ENCODE measurements at regions not wholly inside any gene's neighbourhood (a gene's known extent, or its start where the extent isn't known, plus 50 kb on each side); places are given as distances from the start of the nearest gene placed in this dataset.

DNA sequence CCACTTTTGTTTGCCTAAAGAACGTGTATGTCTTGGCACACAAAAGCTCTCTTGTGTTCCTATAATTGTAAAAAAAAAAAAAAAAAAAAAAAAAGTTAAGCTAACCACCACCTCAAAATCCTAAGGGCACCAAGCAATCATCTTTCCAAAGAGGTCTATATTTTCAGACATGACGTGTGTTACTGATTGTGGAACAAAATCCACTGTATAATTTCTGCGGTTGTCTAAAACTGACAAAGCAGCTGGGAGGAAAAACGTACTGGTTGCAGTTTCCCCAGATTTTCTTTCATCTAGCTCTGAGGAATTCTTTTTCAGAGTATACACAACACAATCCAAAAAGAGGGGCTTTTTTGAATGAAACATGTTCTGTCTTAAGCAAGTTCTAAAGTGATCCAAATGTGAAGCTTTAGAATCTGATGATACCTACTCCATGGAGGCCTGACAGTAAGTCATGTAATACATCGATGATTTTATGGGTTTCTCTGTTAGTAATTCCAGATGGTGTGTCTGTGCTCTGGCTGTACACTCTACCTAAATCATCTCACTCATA lies 375.6 kb upstream of the NUDT12 start:
- H3K27me3 ChIP-seq (ENCODE audit: control insufficient read depth in 2 of 2, insufficient read depth in 2 of 2, low read length in 2 of 2), result no peaks in the 10 kb centered on the region
- H3K4me2 ChIP-seq (ENCODE audit: insufficient read depth, low read length), result no peak overlapping the region
- H3K4me3 ChIP-seq (replicated peaks in 1 of 3; ENCODE audit: insufficient read depth in 1 of 3, low read depth in 1 of 3, low read length in 3 of 3), result no peak overlapping the region
- POLR2A ChIA-PET, result interaction anchor here (0.6 kb wide), 2 partner anchors 19 to 131 kb away, joined by 6 to 7 read pairs; no protein-coding TSS in a partner anchor
- H3K9ac ChIP-seq (replicated peaks; ENCODE audit: extremely low read depth, insufficient read depth, low read length), result no peak overlapping the region
- CTCF ChIA-PET, result interaction anchor here (1.0 kb wide), 1 partner anchor 351 kb away, joined by 3 read pairs; no protein-coding TSS in a partner anchor
- no TSS peak for BruUV-seq (replicated peaks)
- H4K20me1 ChIP-seq (replicated peaks; ENCODE audit: control insufficient read depth, extremely low read depth, insufficient read depth, low read length), result no peaks in the 10 kb centered on the region
- H3K9me1 ChIP-seq (replicated peaks; ENCODE audit: control insufficient read depth, extremely low read depth, insufficient read depth, low read length), result no peaks in the 10 kb centered on the region
- dilution Hi-C loops (cut with MboI; ENCODE audit: extremely low pct_ligation_motif_present, low sequenced_read_pairs) (no loop called here), intact Hi-C loops (cut with micrococcal nuclease) (no loop called here)
- TF ChIP-seq POLR2A (IDR thresholded peaks at IDR 0.05; ENCODE audit: low read depth, low read length), result no peak
- TF ChIP-seq JUN (IDR thresholded peaks at IDR 0.05; ENCODE audit: borderline replicate concordance, insufficient read depth, insufficient read length, low read depth), result no peak
- TF ChIP-seq MYC (IDR thresholded peaks at IDR 0.05; ENCODE audit: low read depth, low read length), result no peak
- TF ChIP-seq, protein P1, sequence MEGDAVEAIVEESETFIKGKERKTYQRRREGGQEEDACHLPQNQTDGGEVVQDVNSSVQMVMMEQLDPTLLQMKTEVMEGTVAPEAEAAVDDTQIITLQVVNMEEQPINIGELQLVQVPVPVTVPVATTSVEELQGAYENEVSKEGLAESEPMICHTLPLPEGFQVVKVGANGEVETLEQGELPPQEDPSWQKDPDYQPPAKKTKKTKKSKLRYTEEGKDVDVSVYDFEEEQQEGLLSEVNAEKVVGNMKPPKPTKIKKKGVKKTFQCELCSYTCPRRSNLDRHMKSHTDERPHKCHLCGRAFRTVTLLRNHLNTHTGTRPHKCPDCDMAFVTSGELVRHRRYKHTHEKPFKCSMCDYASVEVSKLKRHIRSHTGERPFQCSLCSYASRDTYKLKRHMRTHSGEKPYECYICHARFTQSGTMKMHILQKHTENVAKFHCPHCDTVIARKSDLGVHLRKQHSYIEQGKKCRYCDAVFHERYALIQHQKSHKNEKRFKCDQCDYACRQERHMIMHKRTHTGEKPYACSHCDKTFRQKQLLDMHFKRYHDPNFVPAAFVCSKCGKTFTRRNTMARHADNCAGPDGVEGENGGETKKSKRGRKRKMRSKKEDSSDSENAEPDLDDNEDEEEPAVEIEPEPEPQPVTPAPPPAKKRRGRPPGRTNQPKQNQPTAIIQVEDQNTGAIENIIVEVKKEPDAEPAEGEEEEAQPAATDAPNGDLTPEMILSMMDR (IDR thresholded peaks at IDR 0.05; ENCODE audit: extremely low read depth in 1 of 2, insufficient read depth in 1 of 2, low read depth in 1 of 2, low read length in 2 of 2), result no peak
- H3K79me2 ChIP-seq (ENCODE audit: control insufficient read depth, insufficient read depth, low read length), result no peaks in the 10 kb centered on the region
- DNase-seq (ENCODE audit: low read depth, low spot score) (no peak), FAIRE-seq (no peak)
- no peaks in the 10 kb centered on the region for H3K4me1 ChIP-seq (ENCODE audit: control insufficient read depth, extremely low read depth, insufficient read depth, low read length)
- H3K36me3 ChIP-seq (ENCODE audit: control insufficient read depth in 2 of 2, extremely low read depth in 1 of 2, insufficient read depth in 2 of 2, low read length in 2 of 2), result no peaks in the 10 kb centered on the region
- no peak overlapping the region for H2AFZ ChIP-seq (ENCODE audit: low read depth, low read length)
- no peak overlapping the region for H3K27ac ChIP-seq (ENCODE audit: insufficient read depth, low read depth, low read length)
- no peaks in the 10 kb centered on the region for H3K9me3 ChIP-seq (replicated peaks; ENCODE audit: control insufficient read depth, insufficient read depth, low read length)

DNA sequence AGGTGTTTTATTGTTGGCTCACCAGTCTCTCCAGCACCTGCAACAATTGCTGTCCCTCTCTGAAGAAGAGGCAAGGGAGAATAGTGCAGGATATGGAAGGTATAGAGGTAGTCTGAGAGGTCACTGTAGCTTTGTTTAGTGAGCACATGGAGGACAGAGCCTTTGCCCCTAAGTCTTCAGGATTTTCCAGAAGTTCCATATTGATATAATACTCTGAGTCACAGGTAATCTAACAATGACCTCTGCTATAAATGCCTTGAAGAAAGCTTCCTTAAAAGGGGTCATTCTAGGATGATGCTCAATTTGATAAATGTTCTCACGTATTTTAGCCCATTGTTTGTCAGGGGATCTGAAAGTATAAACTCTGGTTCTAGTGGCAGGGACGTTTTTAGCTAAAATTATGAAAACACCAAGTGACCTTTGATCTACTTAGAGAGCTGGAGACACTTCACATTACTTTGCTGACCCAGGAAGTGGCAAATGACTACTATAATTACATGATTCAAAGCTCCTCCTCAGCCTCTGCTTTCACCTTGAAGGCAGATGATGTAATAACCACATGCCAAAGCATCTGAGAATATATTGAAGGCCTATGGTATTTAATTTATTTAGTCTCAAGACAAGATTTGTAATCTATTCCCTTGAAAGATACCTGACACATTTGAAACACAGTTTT lies 366.9 kb upstream of the NUDT12 start:
- intact Hi-C loops (cut with micrococcal nuclease) (no loop called here), dilution Hi-C loops (cut with MboI; ENCODE audit: extremely low pct_ligation_motif_present, low sequenced_read_pairs) (no loop called here)
- FAIRE-seq, result no peak
- Histone ChIP-seq H3K36me3 (ENCODE audit: control insufficient read depth in 2 of 2, extremely low read depth in 1 of 2, insufficient read depth in 2 of 2, low read length in 2 of 2) (no peaks in the 10 kb centered on the region), H3K27ac (ENCODE audit: insufficient read depth, low read depth, low read length) (no peak overlapping the region), H3K79me2 (ENCODE audit: control insufficient read depth, insufficient read depth, low read length) (no peaks in the 10 kb centered on the region), H3K27me3 (ENCODE audit: control insufficient read depth in 2 of 2, insufficient read depth in 2 of 2, low read length in 2 of 2) (no peaks in the 10 kb centered on the region), H3K9me1 (replicated peaks; ENCODE audit: control insufficient read depth, extremely low read depth, insufficient read depth, low read length) (no peaks in the 10 kb centered on the region), H4K20me1 (replicated peaks; ENCODE audit: control insufficient read depth, extremely low read depth, insufficient read depth, low read length) (no peaks in the 10 kb centered on the region), H3K9ac (replicated peaks; ENCODE audit: extremely low read depth, insufficient read depth, low read length) (no peak overlapping the region), H3K4me2 (ENCODE audit: insufficient read depth, low read length) (no peak overlapping the region), H2AFZ (ENCODE audit: low read depth, low read length) (no peak overlapping the region), H3K4me3 (replicated peaks in 1 of 3; ENCODE audit: insufficient read depth in 1 of 3, low read depth in 1 of 3, low read length in 3 of 3) (no peak overlapping the region), H3K4me1 (ENCODE audit: control insufficient read depth, extremely low read depth, insufficient read depth, low read length) (no peaks in the 10 kb centered on the region), H3K9me3 (replicated peaks; ENCODE audit: control insufficient read depth, insufficient read depth, low read length) (no peaks in the 10 kb centered on the region)
- BruUV-seq (replicated peaks), result no TSS peak
- DNase-seq (ENCODE audit: low read depth, low spot score), result no peak
- TF ChIP-seq POLR2A (IDR thresholded peaks at IDR 0.05; ENCODE audit: low read depth, low read length) (no peak), MYC (IDR thresholded peaks at IDR 0.05; ENCODE audit: low read depth, low read length) (no peak), FOS (IDR thresholded peaks at IDR 0.05; ENCODE audit: borderline replicate concordance, insufficient read depth, low read length) (no peak), JUN (IDR thresholded peaks at IDR 0.05; ENCODE audit: borderline replicate concordance, insufficient read depth, insufficient read length, low read depth) (no peak), GATA2 (IDR thresholded peaks at IDR 0.05; ENCODE audit: insufficient read depth, insufficient read length, low read depth, low read length) (no peak)
- TF ChIP-seq, protein P2, sequence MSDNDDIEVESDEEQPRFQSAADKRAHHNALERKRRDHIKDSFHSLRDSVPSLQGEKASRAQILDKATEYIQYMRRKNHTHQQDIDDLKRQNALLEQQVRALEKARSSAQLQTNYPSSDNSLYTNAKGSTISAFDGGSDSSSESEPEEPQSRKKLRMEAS (IDR thresholded peaks at IDR 0.05; ENCODE audit: insufficient read depth, insufficient read length), result no peak
- ChIA-PET CTCF (no interaction called here), POLR2A (no interaction called here)

Measured in endothelial cell of umbilical vein (primary cell).